ENCODE measurements at regions not wholly inside any gene's neighbourhood (a gene's known extent, or its start where the extent isn't known, plus 50 kb on each side); places are given as distances from the start of the nearest gene placed in this dataset.

DNA sequence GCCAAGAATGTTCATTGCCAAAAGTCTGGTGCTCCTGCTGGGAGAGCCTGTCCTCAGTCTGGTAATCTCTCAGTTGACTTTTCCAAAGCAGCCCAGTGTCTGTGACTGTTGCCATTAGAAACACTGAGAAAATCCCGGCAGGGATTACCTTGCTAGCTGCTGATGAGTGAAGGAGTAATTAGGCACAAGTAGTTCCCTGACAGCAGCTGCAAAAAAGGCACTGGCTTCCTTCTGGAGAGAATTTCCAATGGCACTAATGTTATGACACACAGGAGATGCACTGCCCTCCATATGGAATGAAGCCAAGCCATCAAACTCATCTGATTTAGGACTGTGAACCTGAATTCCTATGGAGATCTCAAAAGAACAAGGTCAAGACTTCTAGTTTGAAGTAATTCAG is 1321.2 kb upstream of the SEL1L start:
- H3K9me1 ChIP-seq (replicated peaks; ENCODE audit: control insufficient read depth, extremely low read depth, insufficient read depth, low read length) = no peaks in the 10 kb centered on the region
- no peaks in the 10 kb centered on the region for H3K4me1 ChIP-seq (ENCODE audit: control insufficient read depth, extremely low read depth, insufficient read depth, low read length)
- no peak for TF ChIP-seq JUN (IDR thresholded peaks at IDR 0.05; ENCODE audit: borderline replicate concordance, insufficient read depth, insufficient read length, low read depth)
- TF ChIP-seq POLR2A (IDR thresholded peaks at IDR 0.05; ENCODE audit: low read depth, low read length) = no peak
- TF ChIP-seq, protein P1, sequence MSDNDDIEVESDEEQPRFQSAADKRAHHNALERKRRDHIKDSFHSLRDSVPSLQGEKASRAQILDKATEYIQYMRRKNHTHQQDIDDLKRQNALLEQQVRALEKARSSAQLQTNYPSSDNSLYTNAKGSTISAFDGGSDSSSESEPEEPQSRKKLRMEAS (IDR thresholded peaks at IDR 0.05; ENCODE audit: insufficient read depth, insufficient read length) = no peak
- no peak for TF ChIP-seq MYC (IDR thresholded peaks at IDR 0.05; ENCODE audit: low read depth, low read length)
- no peak for TF ChIP-seq EZH2 (IDR thresholded peaks at IDR 0.05; ENCODE audit: borderline replicate concordance, low read depth, low read length, severe bottlenecking)
- TF ChIP-seq, protein P2, sequence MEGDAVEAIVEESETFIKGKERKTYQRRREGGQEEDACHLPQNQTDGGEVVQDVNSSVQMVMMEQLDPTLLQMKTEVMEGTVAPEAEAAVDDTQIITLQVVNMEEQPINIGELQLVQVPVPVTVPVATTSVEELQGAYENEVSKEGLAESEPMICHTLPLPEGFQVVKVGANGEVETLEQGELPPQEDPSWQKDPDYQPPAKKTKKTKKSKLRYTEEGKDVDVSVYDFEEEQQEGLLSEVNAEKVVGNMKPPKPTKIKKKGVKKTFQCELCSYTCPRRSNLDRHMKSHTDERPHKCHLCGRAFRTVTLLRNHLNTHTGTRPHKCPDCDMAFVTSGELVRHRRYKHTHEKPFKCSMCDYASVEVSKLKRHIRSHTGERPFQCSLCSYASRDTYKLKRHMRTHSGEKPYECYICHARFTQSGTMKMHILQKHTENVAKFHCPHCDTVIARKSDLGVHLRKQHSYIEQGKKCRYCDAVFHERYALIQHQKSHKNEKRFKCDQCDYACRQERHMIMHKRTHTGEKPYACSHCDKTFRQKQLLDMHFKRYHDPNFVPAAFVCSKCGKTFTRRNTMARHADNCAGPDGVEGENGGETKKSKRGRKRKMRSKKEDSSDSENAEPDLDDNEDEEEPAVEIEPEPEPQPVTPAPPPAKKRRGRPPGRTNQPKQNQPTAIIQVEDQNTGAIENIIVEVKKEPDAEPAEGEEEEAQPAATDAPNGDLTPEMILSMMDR (IDR thresholded peaks at IDR 0.05; ENCODE audit: extremely low read depth in 1 of 2, insufficient read depth in 1 of 2, low read depth in 1 of 2, low read length in 2 of 2) = no peak
- no peak for TF ChIP-seq FOS (IDR thresholded peaks at IDR 0.05; ENCODE audit: borderline replicate concordance, insufficient read depth, low read length)
- no peak for TF ChIP-seq GATA2 (IDR thresholded peaks at IDR 0.05; ENCODE audit: insufficient read depth, insufficient read length, low read depth, low read length)
- H3K4me2 ChIP-seq (ENCODE audit: insufficient read depth, low read length) = no peak overlapping the region
- dilution Hi-C loops (cut with MboI; ENCODE audit: extremely low pct_ligation_motif_present, low sequenced_read_pairs) = no loop called here
- DNase-seq (ENCODE audit: low read depth, low spot score) = no peak
- H3K9ac ChIP-seq (replicated peaks; ENCODE audit: extremely low read depth, insufficient read depth, low read length) = no peak overlapping the region
- no peaks in the 10 kb centered on the region for H3K79me2 ChIP-seq (ENCODE audit: control insufficient read depth, insufficient read depth, low read length)
- H3K9me3 ChIP-seq (replicated peaks; ENCODE audit: control insufficient read depth, insufficient read depth, low read length) = no peaks in the 10 kb centered on the region
- CTCF ChIA-PET = no interaction called here
- no peak for FAIRE-seq
- POLR2A ChIA-PET = no interaction called here
- no peak overlapping the region for H3K27ac ChIP-seq (ENCODE audit: insufficient read depth, low read depth, low read length)
- no TSS peak for BruUV-seq (replicated peaks)
- no peaks in the 10 kb centered on the region for H4K20me1 ChIP-seq (replicated peaks; ENCODE audit: control insufficient read depth, extremely low read depth, insufficient read depth, low read length)
- no peak overlapping the region for H3K4me3 ChIP-seq (replicated peaks in 1 of 3; ENCODE audit: insufficient read depth in 1 of 3, low read depth in 1 of 3, low read length in 3 of 3)
- H2AFZ ChIP-seq (ENCODE audit: low read depth, low read length) = no peak overlapping the region
- H3K27me3 ChIP-seq (ENCODE audit: control insufficient read depth in 2 of 2, insufficient read depth in 2 of 2, low read length in 2 of 2) = no peaks in the 10 kb centered on the region
- intact Hi-C loops (cut with micrococcal nuclease) = loop anchor here (5.0 kb wide), 1 partner anchor 607 kb away; no protein-coding TSS in a partner anchor
- no peaks in the 10 kb centered on the region for H3K36me3 ChIP-seq (ENCODE audit: control insufficient read depth in 2 of 2, extremely low read depth in 1 of 2, insufficient read depth in 2 of 2, low read length in 2 of 2)
